Astrocyte of the spinal cord (primary cell): ENCODE measurements at regions not wholly inside any gene's neighbourhood (a gene's known extent, or its start where the extent isn't known, plus 50 kb on each side); places are given as distances from the start of the nearest gene placed in this dataset.

Experiments used
- DNase-seq: peaks from one replicate; pipeline ENCODE4 v3.0.0; 2011; ENCODE audit warnings: low read depth, low spot score
- H3K4me3 ChIP-seq: 2 replicates; pipeline ENCODE4 v1.5.1; 2011; ENCODE audit warnings: low read depth, mild to moderate bottlenecking, low read length, moderate library complexity
- CTCF ChIP-seq: IDR thresholded peaks from 2 replicates; pipeline ENCODE4 v1.5.1; 2012; ENCODE audit warnings: low read depth, mild to moderate bottlenecking, low read length, inconsistent platforms
- in situ Hi-C: cut with HindIII; loops from 2 replicates; pipeline ENCODE4 v1.10.0; 2017; ENCODE audit warnings: low sequenced_read_pairs

- TF ChIP-seq CTCF, result no peak
- in situ Hi-C loops, result no loop called here
- DNase-seq, result no peak
- H3K4me3 ChIP-seq, result no peak overlapping the region
Measured at GRCh38 chr6:56407883-56408410, 160.6 kb upstream of the COL21A1 start.

GRCh38 chr6:56406276-56407269 lies 159.2 kb upstream of the COL21A1 start:
- no peak for TF ChIP-seq CTCF
- no peak overlapping the region for H3K4me3 ChIP-seq
- in situ Hi-C loops, result no loop called here
- DNase-seq, result no peak

- DNase-seq, result no peak
- in situ Hi-C loops, result no loop called here
- TF ChIP-seq CTCF, result no peak
- no peak overlapping the region for H3K4me3 ChIP-seq
Measured at GRCh38 chr6:56404599-56404998, 157.2 kb upstream of the COL21A1 start.

- in situ Hi-C loops, result no loop called here
- H3K4me3 ChIP-seq, result no peak overlapping the region
Measured at GRCh38 chr6:56403745-56404144, 156.4 kb upstream of the COL21A1 start.

GRCh38 chr6:56401477-56402070 lies 154.2 kb upstream of the COL21A1 start:
- H3K4me3 ChIP-seq, result no peak overlapping the region
- in situ Hi-C loops, result no loop called here
- DNase-seq, result no peak
- TF ChIP-seq CTCF, result no peak

More at GRCh38 chr6:56403745-56404144, 156.4 kb upstream of the COL21A1 start:
- DNase-seq, result no peak
- TF ChIP-seq CTCF, result no peak

GRCh38 chr6:56400273-56400672 lies 152.9 kb upstream of the COL21A1 start:
- H3K4me3 ChIP-seq, result no peak overlapping the region
- no peak for TF ChIP-seq CTCF
- no peak for DNase-seq
- in situ Hi-C loops, result no loop called here
